ENCODE measurements at regions not wholly inside any gene's neighbourhood (a gene's known extent, or its start where the extent isn't known, plus 50 kb on each side); places are given as distances from the start of the nearest gene placed in this dataset.

DNA sequence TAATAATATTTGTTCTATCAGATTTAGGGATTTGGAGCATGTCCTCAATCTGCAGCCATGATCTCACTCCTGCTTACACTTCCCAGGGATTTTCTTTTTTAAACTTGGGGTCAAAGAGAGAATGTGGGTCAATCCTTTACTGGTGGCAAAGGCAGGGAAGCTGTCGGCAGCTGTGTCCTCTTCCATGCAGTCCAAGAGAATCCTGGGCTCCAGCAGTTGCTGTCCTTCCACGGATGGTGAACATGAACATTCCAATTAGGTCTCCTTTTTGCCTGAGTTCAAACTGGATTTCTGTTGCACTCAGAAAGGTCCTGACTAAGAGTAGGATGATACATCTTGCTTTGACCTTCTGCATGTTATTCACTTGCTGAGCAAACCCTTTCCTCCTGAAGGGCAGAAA is 73.9 kb downstream of the ARL6IP4 start:
- TF ChIP-seq EZH2 (IDR thresholded peaks at IDR 0.05; ENCODE audit: insufficient read depth, poor library complexity, severe bottlenecking) (no peak), EZH2phosphoT487 (IDR thresholded peaks at IDR 0.05; ENCODE audit: insufficient read depth, low read depth) (no peak)

All from GM23248 (cell line).